ENCODE measurements at regions not wholly inside any gene's neighbourhood (a gene's known extent, or its start where the extent isn't known, plus 50 kb on each side); places are given as distances from the start of the nearest gene placed in this dataset.

DNA sequence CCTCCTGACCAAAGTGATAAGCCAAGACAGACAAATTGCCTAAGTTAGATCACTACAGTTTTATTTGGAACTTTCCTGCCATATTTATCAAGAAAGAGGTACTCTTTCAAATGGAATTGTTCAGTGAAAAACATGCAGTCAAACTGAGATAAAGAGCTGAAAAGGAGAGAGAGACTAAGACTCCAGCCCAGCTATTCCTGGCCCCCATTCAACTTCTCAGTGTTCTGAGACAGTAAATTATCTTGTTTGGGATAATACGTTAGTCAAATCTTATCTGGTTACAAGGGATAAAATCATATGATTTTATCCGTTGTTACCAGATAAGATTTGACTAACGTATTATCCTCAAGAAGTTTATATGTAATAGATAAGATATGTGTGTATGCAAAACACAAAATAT lies 67.6 kb upstream of the CMC1 start:
- TF ChIP-seq POLR2A (conservative IDR thresholded peaks at IDR 0.05) (no peak), ZKSCAN1 (IDR thresholded peaks at IDR 0.05; ENCODE audit: low read depth, low read length) (no peak), HCFC1 (IDR thresholded peaks at IDR 0.05; ENCODE audit: low read depth, low read length) (no peak), KLF10 (CRISPR knock-in tag; IDR thresholded peaks at IDR 0.05) (no peak), ZNF134 (CRISPR knock-in tag; conservative IDR thresholded peaks at IDR 0.05) (no peak)
- TF ChIP-seq, protein P1, sequence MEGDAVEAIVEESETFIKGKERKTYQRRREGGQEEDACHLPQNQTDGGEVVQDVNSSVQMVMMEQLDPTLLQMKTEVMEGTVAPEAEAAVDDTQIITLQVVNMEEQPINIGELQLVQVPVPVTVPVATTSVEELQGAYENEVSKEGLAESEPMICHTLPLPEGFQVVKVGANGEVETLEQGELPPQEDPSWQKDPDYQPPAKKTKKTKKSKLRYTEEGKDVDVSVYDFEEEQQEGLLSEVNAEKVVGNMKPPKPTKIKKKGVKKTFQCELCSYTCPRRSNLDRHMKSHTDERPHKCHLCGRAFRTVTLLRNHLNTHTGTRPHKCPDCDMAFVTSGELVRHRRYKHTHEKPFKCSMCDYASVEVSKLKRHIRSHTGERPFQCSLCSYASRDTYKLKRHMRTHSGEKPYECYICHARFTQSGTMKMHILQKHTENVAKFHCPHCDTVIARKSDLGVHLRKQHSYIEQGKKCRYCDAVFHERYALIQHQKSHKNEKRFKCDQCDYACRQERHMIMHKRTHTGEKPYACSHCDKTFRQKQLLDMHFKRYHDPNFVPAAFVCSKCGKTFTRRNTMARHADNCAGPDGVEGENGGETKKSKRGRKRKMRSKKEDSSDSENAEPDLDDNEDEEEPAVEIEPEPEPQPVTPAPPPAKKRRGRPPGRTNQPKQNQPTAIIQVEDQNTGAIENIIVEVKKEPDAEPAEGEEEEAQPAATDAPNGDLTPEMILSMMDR (IDR thresholded peaks at IDR 0.05 in 2 of 3, conservative IDR thresholded peaks at IDR 0.05 in 1 of 3; ENCODE audit: insufficient read depth in 2 of 3, low read depth in 1 of 3, low read length in 3 of 3): no peak
- TF ChIP-seq, protein P2, sequence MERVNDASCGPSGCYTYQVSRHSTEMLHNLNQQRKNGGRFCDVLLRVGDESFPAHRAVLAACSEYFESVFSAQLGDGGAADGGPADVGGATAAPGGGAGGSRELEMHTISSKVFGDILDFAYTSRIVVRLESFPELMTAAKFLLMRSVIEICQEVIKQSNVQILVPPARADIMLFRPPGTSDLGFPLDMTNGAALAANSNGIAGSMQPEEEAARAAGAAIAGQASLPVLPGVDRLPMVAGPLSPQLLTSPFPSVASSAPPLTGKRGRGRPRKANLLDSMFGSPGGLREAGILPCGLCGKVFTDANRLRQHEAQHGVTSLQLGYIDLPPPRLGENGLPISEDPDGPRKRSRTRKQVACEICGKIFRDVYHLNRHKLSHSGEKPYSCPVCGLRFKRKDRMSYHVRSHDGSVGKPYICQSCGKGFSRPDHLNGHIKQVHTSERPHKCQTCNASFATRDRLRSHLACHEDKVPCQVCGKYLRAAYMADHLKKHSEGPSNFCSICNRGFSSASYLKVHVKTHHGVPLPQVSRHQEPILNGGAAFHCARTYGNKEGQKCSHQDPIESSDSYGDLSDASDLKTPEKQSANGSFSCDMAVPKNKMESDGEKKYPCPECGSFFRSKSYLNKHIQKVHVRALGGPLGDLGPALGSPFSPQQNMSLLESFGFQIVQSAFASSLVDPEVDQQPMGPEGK (CRISPR knock-in tag; IDR thresholded peaks at IDR 0.05; ENCODE audit: borderline replicate concordance): no peak

Data from K562 (cell line).